Keratinocyte (primary cell): ENCODE measurements at regions not wholly inside any gene's neighbourhood (a gene's known extent, or its start where the extent isn't known, plus 50 kb on each side); places are given as distances from the start of the nearest gene placed in this dataset.
"Not testable (repeated sequence)": the region's sequence is repeated elsewhere in the genome, so short reads cannot be mapped to it uniquely, and the experiment has no call there.

ENCODE experiments used
- DNase-seq: peaks from one replicate; pipeline ENCODE4 v3.0.0-alpha.2; 2011; ENCODE audit warnings: low read depth, missing footprints, low spot score
- FAIRE-seq: peaks from 2 replicates; lab custom pipeline; 2011; peaks lifted over from hg19 to GRCh38; lab: Jason Lieb, UNC
- H2AFZ ChIP-seq: 2 replicates; pipeline ENCODE4 v1.6.0; 2012; ENCODE audit warnings: low read length, control low read depth, inconsistent platforms; ENCODE audit not compliant: control insufficient read depth
- H3K27ac ChIP-seq: 2 replicates; pipeline ENCODE4 v1.5.1; 2011; ENCODE audit warnings: low read length; ENCODE audit not compliant: control insufficient read depth, insufficient read depth
- H3K27me3 ChIP-seq: 3 replicates; pipeline ENCODE4 v1.6.0; 2011; ENCODE audit warnings: low read length; ENCODE audit not compliant: control insufficient read depth, insufficient read depth; ENCODE audit errors: extremely low read depth
- H3K36me3 ChIP-seq, 2 experiments: 2 replicates in 1 of 2; 3 replicates in 1 of 2; pipeline ENCODE4 v1.5.1; 2011; ENCODE audit warnings: low read length in 2 of 2, mild to moderate bottlenecking in 1 of 2; ENCODE audit not compliant: control insufficient read depth in 2 of 2, insufficient read depth in 2 of 2; ENCODE audit errors: extremely low read depth in 1 of 2
- H3K4me1 ChIP-seq: 3 replicates; pipeline ENCODE4 v1.5.1; 2011; ENCODE audit warnings: low read length; ENCODE audit not compliant: control insufficient read depth, insufficient read depth; ENCODE audit errors: extremely low read depth
- H3K4me2 ChIP-seq: 3 replicates; pipeline ENCODE4 v1.6.0; 2011; ENCODE audit warnings: low read depth, low read length; ENCODE audit not compliant: control insufficient read depth, insufficient read depth; ENCODE audit errors: extremely low read depth
- H3K4me3 ChIP-seq, 3 experiments: fragments of 200-600 bp in 1 of 3; sonication (generic) in 1 of 3; 2 replicates in 2 of 3; 3 replicates in 1 of 3; pipeline ENCODE4 v1.5.1; 2011 to 2016; ENCODE audit warnings: low read length in 3 of 3, mild to moderate bottlenecking in 3 of 3, control low read depth in 2 of 3, inconsistent platforms in 1 of 3, low read depth in 1 of 3, mixed read lengths in 1 of 3, mixed run types in 1 of 3, moderate library complexity in 1 of 3; ENCODE audit not compliant: control insufficient read depth in 2 of 3, insufficient read depth in 2 of 3; ENCODE audit errors: extremely low read depth in 1 of 3
- H3K79me2 ChIP-seq: 2 replicates; pipeline ENCODE4 v1.6.0; 2012; ENCODE audit warnings: low read length; ENCODE audit not compliant: control insufficient read depth, insufficient read depth
- H3K9ac ChIP-seq: 3 replicates; pipeline ENCODE4 v1.6.0; 2011; ENCODE audit warnings: low read length; ENCODE audit not compliant: control insufficient read depth, insufficient read depth; ENCODE audit errors: extremely low read depth
- H3K9me1 ChIP-seq: 3 replicates; pipeline ENCODE4 v1.6.0; 2011; ENCODE audit warnings: low read length; ENCODE audit not compliant: control insufficient read depth, insufficient read depth; ENCODE audit errors: extremely low read depth
- H3K9me3 ChIP-seq: 2 replicates; pipeline ENCODE4 v1.5.1; 2012; ENCODE audit warnings: low read depth, low read length; ENCODE audit not compliant: control insufficient read depth
- H4K20me1 ChIP-seq: 3 replicates; pipeline ENCODE4 v1.6.0; 2011; ENCODE audit warnings: low read length; ENCODE audit not compliant: control insufficient read depth, insufficient read depth; ENCODE audit errors: extremely low read depth
- EZH2 ChIP-seq: IDR thresholded peaks from one replicate; pipeline ENCODE4 v1.6.1; 2012; ENCODE audit warnings: inconsistent platforms, mild to moderate bottlenecking, low read length, moderate library complexity
- dilution Hi-C: fragments of 300-500 bp; cut with MboI; formaldehyde crosslinking; loops from one replicate; pipeline ENCODE4 v1.7.0; 2020; ENCODE audit warnings: low sequenced_read_pairs; ENCODE audit not compliant: extremely low pct_ligation_motif_present
- TF ChIP-seq, protein P1 (sequence below), 3 experiments: IDR thresholded peaks in 1 of 3; conservative IDR thresholded peaks in 1 of 3; optimal IDR thresholded peaks in 1 of 3; 2 replicates in 2 of 3; 3 replicates in 1 of 3; pipeline versions ENCODE3 to v1.5.1; 2011; ENCODE audit warnings: low read length in 3 of 3, mild to moderate bottlenecking in 3 of 3, moderate library complexity in 2 of 3, control low read depth in 1 of 3, inconsistent platforms in 1 of 3; ENCODE audit not compliant: insufficient read depth in 2 of 3; ENCODE audit errors: extremely low read depth in 1 of 3

DNA sequence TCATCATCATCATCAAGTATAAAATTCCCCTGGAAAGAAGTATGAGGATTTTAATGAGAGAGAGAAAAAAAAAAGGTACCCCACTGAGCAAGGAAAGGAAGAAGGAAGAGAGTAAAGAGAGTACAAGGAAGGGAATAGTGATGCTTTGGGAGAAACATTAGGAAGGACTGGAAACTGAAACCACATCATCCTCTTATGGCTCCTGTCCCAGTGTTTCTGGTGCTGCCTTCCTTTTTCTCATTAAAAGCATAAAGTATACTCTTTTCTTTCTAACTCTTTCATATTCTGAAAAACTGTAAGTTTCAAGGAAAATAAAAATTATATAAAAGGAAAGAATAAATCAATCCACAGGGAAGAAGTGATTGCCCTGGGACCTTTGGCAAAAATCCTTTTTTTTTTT is 616.4 kb upstream of the CBLB start:
- H3K4me2 ChIP-seq, result no peak overlapping the region
- no peak overlapping the region for H3K9ac ChIP-seq
- FAIRE-seq (no peak), DNase-seq (no peak)
- H3K27me3 ChIP-seq, result no peaks in the 10 kb centered on the region
- no peaks in the 10 kb centered on the region for H4K20me1 ChIP-seq
- no peak overlapping the region for H3K27ac ChIP-seq
- TF ChIP-seq, protein P1, sequence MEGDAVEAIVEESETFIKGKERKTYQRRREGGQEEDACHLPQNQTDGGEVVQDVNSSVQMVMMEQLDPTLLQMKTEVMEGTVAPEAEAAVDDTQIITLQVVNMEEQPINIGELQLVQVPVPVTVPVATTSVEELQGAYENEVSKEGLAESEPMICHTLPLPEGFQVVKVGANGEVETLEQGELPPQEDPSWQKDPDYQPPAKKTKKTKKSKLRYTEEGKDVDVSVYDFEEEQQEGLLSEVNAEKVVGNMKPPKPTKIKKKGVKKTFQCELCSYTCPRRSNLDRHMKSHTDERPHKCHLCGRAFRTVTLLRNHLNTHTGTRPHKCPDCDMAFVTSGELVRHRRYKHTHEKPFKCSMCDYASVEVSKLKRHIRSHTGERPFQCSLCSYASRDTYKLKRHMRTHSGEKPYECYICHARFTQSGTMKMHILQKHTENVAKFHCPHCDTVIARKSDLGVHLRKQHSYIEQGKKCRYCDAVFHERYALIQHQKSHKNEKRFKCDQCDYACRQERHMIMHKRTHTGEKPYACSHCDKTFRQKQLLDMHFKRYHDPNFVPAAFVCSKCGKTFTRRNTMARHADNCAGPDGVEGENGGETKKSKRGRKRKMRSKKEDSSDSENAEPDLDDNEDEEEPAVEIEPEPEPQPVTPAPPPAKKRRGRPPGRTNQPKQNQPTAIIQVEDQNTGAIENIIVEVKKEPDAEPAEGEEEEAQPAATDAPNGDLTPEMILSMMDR (optimal IDR thresholded peaks at IDR 0.05 in 1 of 3, IDR thresholded peaks at IDR 0.05 in 1 of 3, conservative IDR thresholded peaks at IDR 0.05 in 1 of 3; ENCODE audit: extremely low read depth in 1 of 3, insufficient read depth in 2 of 3, low read length in 3 of 3), result no peak
- no peak for TF ChIP-seq EZH2
- H3K4me3 ChIP-seq, result no peak overlapping the region
- dilution Hi-C loops, result no loop called here
- H2AFZ ChIP-seq, result no peak overlapping the region
- H3K9me3 ChIP-seq, result no peaks in the 10 kb centered on the region
- no peaks in the 10 kb centered on the region for H3K79me2 ChIP-seq
- no peaks in the 10 kb centered on the region for H3K4me1 ChIP-seq
- no peaks in the 10 kb centered on the region for H3K9me1 ChIP-seq
- no peaks in the 10 kb centered on the region for H3K36me3 ChIP-seq

DNA sequence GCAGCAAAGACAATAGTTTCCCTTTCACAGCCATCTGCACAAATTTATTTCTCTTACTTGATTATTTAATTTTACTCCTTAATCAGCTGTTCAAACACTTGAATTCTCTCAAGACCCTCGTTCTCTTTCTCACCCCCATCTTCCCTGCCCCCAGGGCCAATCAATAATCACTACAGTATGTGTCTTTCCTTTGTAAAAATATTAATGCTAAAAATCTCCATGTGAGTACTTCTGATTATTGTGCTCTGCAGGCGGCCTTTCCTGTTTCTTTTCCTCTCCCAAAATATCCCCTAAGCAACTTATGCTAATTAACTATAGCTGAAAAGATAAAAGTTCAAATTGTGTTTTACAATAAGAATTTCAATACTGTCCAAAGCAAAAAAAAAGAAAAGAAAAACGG is 617.0 kb upstream of the CBLB start:
- H3K9me3 ChIP-seq, result no peaks in the 10 kb centered on the region
- no peaks in the 10 kb centered on the region for H3K79me2 ChIP-seq
- H4K20me1 ChIP-seq, result no peaks in the 10 kb centered on the region
- no peak for DNase-seq
- TF ChIP-seq, protein P1 (optimal IDR thresholded peaks at IDR 0.05 in 1 of 3, IDR thresholded peaks at IDR 0.05 in 1 of 3, conservative IDR thresholded peaks at IDR 0.05 in 1 of 3; ENCODE audit: extremely low read depth in 1 of 3, insufficient read depth in 2 of 3, low read length in 3 of 3), result no peak
- no peak overlapping the region for H3K27ac ChIP-seq
- H3K27me3 ChIP-seq, result no peaks in the 10 kb centered on the region
- no peak for FAIRE-seq
- H3K4me2 ChIP-seq, result no peak overlapping the region
- H3K4me1 ChIP-seq, result no peaks in the 10 kb centered on the region
- no peak overlapping the region for H3K9ac ChIP-seq
- no peaks in the 10 kb centered on the region for H3K9me1 ChIP-seq
- H3K4me3 ChIP-seq, result no peak overlapping the region
- no peaks in the 10 kb centered on the region for H3K36me3 ChIP-seq
- dilution Hi-C loops, result no loop called here
- H2AFZ ChIP-seq, result no peak overlapping the region

DNA sequence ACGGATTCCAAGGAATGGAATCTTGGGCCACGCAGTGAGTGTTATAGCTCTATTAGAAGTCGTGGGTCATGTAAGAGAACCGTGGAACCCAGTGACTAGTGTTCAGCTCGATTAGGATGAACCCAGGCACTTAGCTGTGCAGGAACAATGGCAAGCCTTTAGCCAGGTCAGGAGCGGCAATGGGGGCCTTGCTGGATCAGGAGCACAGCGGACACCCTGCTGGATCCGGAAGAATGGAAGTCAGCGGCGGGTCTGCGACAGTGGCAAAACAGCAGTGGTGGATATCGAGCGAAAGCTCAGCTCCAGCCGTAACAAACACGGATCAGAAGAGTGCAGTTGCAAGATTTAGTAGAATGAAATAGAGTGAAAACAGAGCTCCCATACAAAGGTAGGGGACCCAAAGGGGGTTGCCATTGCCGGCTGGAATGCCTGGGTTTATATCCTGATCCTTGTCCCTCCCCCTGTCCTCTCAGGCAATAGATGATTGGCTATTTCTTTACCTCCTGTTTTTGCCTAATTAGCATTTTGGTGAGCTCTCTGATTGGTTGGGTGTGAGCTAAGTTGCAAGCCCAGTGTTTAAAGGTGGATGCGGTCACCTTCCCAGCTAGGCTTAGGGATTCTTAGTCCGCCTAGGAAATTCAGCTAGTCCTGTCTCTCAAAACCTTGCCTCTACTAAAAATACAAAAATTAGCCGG is 618.3 kb upstream of the CBLB start:
- H3K36me3 ChIP-seq, H3K9me3 ChIP-seq, DNase-seq, H3K4me3 ChIP-seq, dilution Hi-C loops, H3K27ac ChIP-seq, H3K9ac ChIP-seq, H2AFZ ChIP-seq, H3K4me2 ChIP-seq, H3K9me1 ChIP-seq, H3K4me1 ChIP-seq, H4K20me1 ChIP-seq, FAIRE-seq, H3K79me2 ChIP-seq, H3K27me3 ChIP-seq: not testable (repeated sequence)
